Activated CD8-positive, alpha-beta memory T cell treated with anti-CD3 and anti-CD28 coated beads, Interleukin-2, amount 10 ng/mL, durations not matched to agents 7 days and 5 days (primary cell): ENCODE measurements at regions not wholly inside any gene's neighbourhood (a gene's known extent, or its start where the extent isn't known, plus 50 kb on each side); places are given as distances from the start of the nearest gene placed in this dataset.
A peak's percentile ranks its signal among the peaks of the same experiment; 100 is the strongest.
"Not testable (repeated sequence)": the region's sequence is repeated elsewhere in the genome, so short reads cannot be mapped to it uniquely, and the experiment has no call there.

Source experiments
- ATAC-seq: fragments of 150-1000 bp; cut with Tn5 transposase; one replicate; pipeline ENCODE4 v1.10.0; 2021; ENCODE audit warnings: moderate library complexity
- CTCF ChIA-PET: fragments of 350-600 bp; sonication (Branson Sonifier 250); formaldehyde crosslinking; loops from one replicate; lab custom pipeline; 2021; ENCODE audit warnings: antibody characterized with exemption; lab: Charles Lee
- DNase-seq: peaks from one replicate; pipeline ENCODE4 v3.0.0-alpha.2; 2020
- H3K27ac Mint-ChIP-seq: one replicate; pipeline ENCODE4 v1.8.0; 2021; ENCODE audit warnings: mild to moderate bottlenecking, mixed read lengths
- H3K27me3 Mint-ChIP-seq: one replicate; pipeline ENCODE4 v1.8.0; 2021; ENCODE audit warnings: mixed read lengths
- H3K36me3 Mint-ChIP-seq: one replicate; pipeline ENCODE4 v1.8.0; 2021; ENCODE audit warnings: mild to moderate bottlenecking, mixed read lengths
- H3K4me1 Mint-ChIP-seq: one replicate; pipeline ENCODE4 v1.8.0; 2021; ENCODE audit warnings: mixed read lengths
- H3K4me3 Mint-ChIP-seq: one replicate; pipeline ENCODE4 v1.8.0; 2021; ENCODE audit warnings: mild to moderate bottlenecking, moderate library complexity, mixed read lengths
- H3K9me3 Mint-ChIP-seq: one replicate; pipeline ENCODE4 v1.8.0; 2022; ENCODE audit warnings: low read depth, mixed read lengths

- Mint-ChIP-seq H3K36me3 (no peaks in the 10 kb centered on the region), H3K27ac (no peak overlapping the region), H3K4me1 (peaks cover 12% of the 10 kb centered on the region), H3K9me3 (no peaks in the 10 kb centered on the region), H3K27me3 (peaks cover 16% of the 10 kb centered on the region), H3K4me3 (no peak overlapping the region)
- DNase-seq, result no peak
- CTCF ChIA-PET, result interaction anchor here (1.0 to 4.1 kb wide), 2 partner anchors 6 to 9 kb away, joined by 3 to 21 read pairs; no protein-coding TSS in a partner anchor
- no peak for ATAC-seq
Measured at GRCh38 chr10:114872519-114873087, 51.0 kb downstream of the FHIP2A start.

GRCh38 chr10:114874827-114875411 lies 53.3 kb downstream of the FHIP2A start:
- Mint-ChIP-seq H3K27ac (no peak overlapping the region), H3K27me3 (peaks cover 24% of the 10 kb centered on the region)

DNA sequence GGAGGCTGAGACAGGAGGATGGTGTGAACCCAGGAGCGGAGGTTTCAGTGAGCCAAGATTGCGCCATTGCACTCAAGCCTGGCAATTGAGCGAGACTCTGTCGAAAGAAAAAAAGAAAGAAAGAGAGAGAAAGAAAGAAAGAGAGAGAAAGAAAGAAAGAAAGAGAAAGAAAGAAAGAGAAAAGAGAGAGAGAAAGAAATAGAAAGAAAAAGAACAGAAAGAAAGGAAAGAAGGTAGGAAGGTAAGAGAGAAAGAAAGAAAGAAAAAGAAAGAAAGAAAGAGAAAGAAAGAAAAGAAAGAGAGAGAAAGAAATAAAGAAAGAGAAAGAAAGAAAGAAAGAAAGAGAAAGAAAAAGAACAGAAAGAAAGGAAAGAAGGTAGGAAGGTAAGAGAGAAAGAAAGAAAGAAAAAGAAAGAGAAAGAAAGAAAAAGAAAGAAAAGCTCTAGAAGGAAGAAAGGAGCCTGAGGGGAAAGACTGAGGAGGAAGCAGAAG lies 54.1 kb downstream of the FHIP2A start:
- peaks cover 22% of the 10 kb centered on the region for H3K4me1 Mint-ChIP-seq
- H3K36me3 Mint-ChIP-seq, H3K27ac Mint-ChIP-seq, H3K9me3 Mint-ChIP-seq, ATAC-seq, H3K4me3 Mint-ChIP-seq, DNase-seq: not testable (repeated sequence)
- CTCF ChIA-PET, result interaction anchor here (1.1 to 1.6 kb wide), 3 partner anchors 51 to 70 kb away, joined by 3 to 4 read pairs (median 3); no protein-coding TSS in a partner anchor
- H3K27me3 Mint-ChIP-seq, result peaks cover 24% of the 10 kb centered on the region

More at GRCh38 chr10:114874827-114875411, 53.3 kb downstream of the FHIP2A start:
- CTCF ChIA-PET, result interaction anchor here (1.3 kb wide), 1 partner anchor 9 kb away, joined by 3 read pairs; no protein-coding TSS in a partner anchor
- Mint-ChIP-seq H3K9me3 (no peaks in the 10 kb centered on the region), H3K4me1 (peaks cover 21% of the 10 kb centered on the region), H3K36me3 (no peaks in the 10 kb centered on the region), H3K4me3 (no peak overlapping the region)
- peak; percentile 66 for ATAC-seq
- peak; percentile 51 for DNase-seq

- Mint-ChIP-seq H3K4me1 (peaks cover 22% of the 10 kb centered on the region), H3K27ac (no peak overlapping the region), H3K36me3 (no peaks in the 10 kb centered on the region), H3K27me3 (peaks cover 24% of the 10 kb centered on the region), H3K4me3 (no peak overlapping the region), H3K9me3 (no peaks in the 10 kb centered on the region)
- DNase-seq (no peak), ATAC-seq (no peak)
- CTCF ChIA-PET, result interaction anchor here (0.6 to 4.9 kb wide), 15 partner anchors 10 to 326 kb away, joined by 3 to 23 read pairs (median 3); partner anchors contain the start of genes FHIP2A and TRUB1
Measured at GRCh38 chr10:114876169-114876568, 54.6 kb downstream of the FHIP2A start.

GRCh38 chr10:114876602-114877300 lies 55.2 kb downstream of the FHIP2A start:
- ATAC-seq (peak; percentile 79), DNase-seq (peak; percentile 71)
- H3K4me1 Mint-ChIP-seq, result peaks cover 22% of the 10 kb centered on the region
- H3K27ac Mint-ChIP-seq, result no peak overlapping the region
- peaks cover 24% of the 10 kb centered on the region for H3K27me3 Mint-ChIP-seq
- H3K9me3 Mint-ChIP-seq, result no peaks in the 10 kb centered on the region
- no peaks in the 10 kb centered on the region for H3K36me3 Mint-ChIP-seq
- CTCF ChIA-PET, result interaction anchor here (0.6 to 4.9 kb wide), 22 partner anchors 10 to 333 kb away, joined by 3 to 23 read pairs (median 3); partner anchors contain the start of genes FHIP2A and TRUB1
- H3K4me3 Mint-ChIP-seq, result no peak overlapping the region

DNA sequence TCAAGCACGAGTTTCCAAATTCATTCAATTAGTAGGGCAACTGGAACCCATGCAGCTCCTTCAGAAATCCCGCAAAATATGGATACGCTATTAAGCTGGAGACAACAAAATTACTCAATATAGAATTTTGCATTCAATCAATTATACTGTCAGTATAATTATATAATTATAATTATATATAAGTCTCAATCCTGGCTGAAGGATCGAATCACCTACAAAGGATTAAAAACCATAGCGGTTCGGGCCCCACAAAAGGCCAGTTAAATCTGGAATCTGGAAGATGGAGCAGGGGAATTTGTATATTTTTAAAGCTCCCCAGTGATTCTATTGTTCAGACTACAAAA lies 55.7 kb downstream of the FHIP2A start:
- DNase-seq, result no peak
- ATAC-seq, result no peak
- Mint-ChIP-seq H3K4me1 (peaks cover 22% of the 10 kb centered on the region), H3K27me3 (peaks cover 24% of the 10 kb centered on the region), H3K4me3 (no peak overlapping the region), H3K9me3 (no peaks in the 10 kb centered on the region), H3K36me3 (no peaks in the 10 kb centered on the region), H3K27ac (no peak overlapping the region)
- CTCF ChIA-PET, result interaction anchor here (0.8 to 4.9 kb wide), 19 partner anchors 6 to 333 kb away, joined by 3 to 23 read pairs (median 3); partner anchors contain the start of gene FHIP2A

DNA sequence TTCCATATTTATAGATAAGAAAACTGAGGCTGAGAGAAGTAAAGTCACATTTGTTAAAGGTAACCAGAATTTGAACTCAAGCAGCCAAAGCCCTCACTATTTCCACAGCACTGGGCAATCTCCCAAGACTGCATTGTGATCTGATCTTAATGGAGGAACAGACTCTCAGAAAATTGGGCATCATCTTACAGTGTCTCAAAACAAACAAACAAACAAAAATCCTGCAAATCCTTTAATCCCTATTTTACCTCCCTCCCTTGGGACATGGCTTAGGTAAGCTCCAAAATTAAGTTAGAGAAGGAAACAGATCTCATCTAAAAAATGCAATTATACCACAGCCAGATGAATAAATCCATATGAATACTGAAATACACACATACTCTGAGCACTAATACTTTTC lies 57.5 kb downstream of the FHIP2A start:
- Mint-ChIP-seq H3K27ac (no peak overlapping the region), H3K4me1 (peaks cover 22% of the 10 kb centered on the region), H3K4me3 (no peak overlapping the region), H3K9me3 (no peaks in the 10 kb centered on the region), H3K27me3 (peaks cover 19% of the 10 kb centered on the region), H3K36me3 (no peaks in the 10 kb centered on the region)
- CTCF ChIA-PET, result interaction anchor here (0.6 to 4.9 kb wide), 28 partner anchors 8 to 887 kb away, joined by 3 to 23 read pairs (median 4); partner anchors contain the start of gene FHIP2A
- ATAC-seq, result no peak
- no peak for DNase-seq

DNA sequence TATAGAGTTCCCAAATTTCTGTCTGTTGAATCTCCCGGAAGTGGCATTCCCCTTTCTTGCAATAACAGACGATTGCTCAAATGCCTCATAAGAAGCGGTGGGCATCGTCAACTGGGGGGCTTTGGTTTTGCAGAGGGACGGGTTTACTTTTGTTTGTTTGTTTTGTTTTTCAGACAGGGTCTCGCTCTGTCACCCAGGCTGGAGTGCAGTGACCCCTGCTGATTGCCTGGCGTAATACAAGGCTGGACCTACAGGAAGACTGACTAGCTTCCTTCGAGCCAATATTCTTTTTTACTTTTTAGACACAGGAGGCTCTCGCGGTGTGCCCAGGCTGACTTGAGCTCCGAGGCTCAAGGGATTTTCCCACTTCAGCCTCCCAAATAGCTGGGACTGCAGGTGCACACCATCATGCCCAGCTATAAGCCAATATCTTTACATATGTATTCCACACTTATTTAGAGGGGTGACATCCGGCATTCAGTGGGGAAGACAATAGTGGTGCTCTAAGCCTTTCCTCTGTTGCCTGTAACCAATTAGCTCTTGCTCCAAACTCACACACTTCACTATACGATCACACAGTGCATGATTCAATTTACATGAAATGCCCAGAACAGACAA lies 58.1 kb downstream of the FHIP2A start:
- ATAC-seq (peak; percentile 67), DNase-seq (peak; percentile 76)
- H3K36me3 Mint-ChIP-seq, result no peaks in the 10 kb centered on the region
- no peaks in the 10 kb centered on the region for H3K9me3 Mint-ChIP-seq
- CTCF ChIA-PET, result interaction anchor here (0.7 to 4.9 kb wide), 23 partner anchors 9 to 887 kb away, joined by 3 to 23 read pairs (median 5); partner anchors contain the start of genes FHIP2A and TRUB1
- peaks cover 22% of the 10 kb centered on the region for H3K4me1 Mint-ChIP-seq
- no peak overlapping the region for H3K27ac Mint-ChIP-seq
- H3K27me3 Mint-ChIP-seq, result peaks cover 19% of the 10 kb centered on the region
- H3K4me3 Mint-ChIP-seq, result peak overlapping the region; percentile 31

DNA sequence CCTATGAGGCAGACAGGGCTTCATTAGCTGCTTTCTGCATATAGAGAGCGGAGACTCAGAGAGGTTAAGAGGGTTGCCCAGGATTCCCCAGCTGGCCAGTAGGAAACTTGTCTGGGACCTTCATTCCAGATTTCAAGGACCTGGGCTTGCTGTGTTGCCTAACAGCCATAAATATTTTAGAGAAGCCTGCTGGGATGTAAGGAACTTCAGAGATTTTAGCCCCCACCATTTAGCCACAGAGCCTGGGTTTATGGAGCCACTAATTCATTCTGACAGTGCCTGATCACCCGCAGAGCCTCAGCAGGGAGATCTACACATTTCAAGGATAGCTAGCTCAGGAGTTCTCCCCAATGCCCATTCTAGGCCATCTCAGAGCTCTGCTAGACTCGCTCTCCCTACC lies 56.6 kb upstream of the TRUB1 start:
- no peak overlapping the region for H3K4me3 Mint-ChIP-seq
- H3K4me1 Mint-ChIP-seq, result peaks cover 16% of the 10 kb centered on the region
- ATAC-seq (no peak), DNase-seq (no peak)
- CTCF ChIA-PET, result interaction anchor here (1.9 kb wide), 1 partner anchor 11 kb away, joined by 8 read pairs; no protein-coding TSS in a partner anchor
- H3K9me3 Mint-ChIP-seq, result no peaks in the 10 kb centered on the region
- H3K36me3 Mint-ChIP-seq, result no peaks in the 10 kb centered on the region
- H3K27me3 Mint-ChIP-seq, result peaks cover 18% of the 10 kb centered on the region
- H3K27ac Mint-ChIP-seq, result no peak overlapping the region

GRCh38 chr10:114881901-114882300 lies 56.1 kb upstream of the TRUB1 start:
- Mint-ChIP-seq H3K9me3 (no peaks in the 10 kb centered on the region), H3K27me3 (peaks cover 17% of the 10 kb centered on the region), H3K4me3 (no peak overlapping the region), H3K27ac (no peak overlapping the region), H3K36me3 (no peaks in the 10 kb centered on the region), H3K4me1 (peaks cover 13% of the 10 kb centered on the region)
- CTCF ChIA-PET, result no interaction called here
- ATAC-seq (no peak), DNase-seq (no peak)

GRCh38 chr10:114885443-114885842 lies 52.6 kb upstream of the TRUB1 start:
- CTCF ChIA-PET, result interaction anchor here (0.6 to 1.1 kb wide), 2 partner anchors 16 to 264 kb away, joined by 3 read pairs; no protein-coding TSS in a partner anchor
- no peak for DNase-seq
- Mint-ChIP-seq H3K9me3 (no peaks in the 10 kb centered on the region), H3K36me3 (no peaks in the 10 kb centered on the region), H3K4me3 (no peak overlapping the region), H3K4me1 (no peaks in the 10 kb centered on the region), H3K27me3 (peaks cover 5% of the 10 kb centered on the region), H3K27ac (no peak overlapping the region)
- ATAC-seq, result no peak
